DMS79 treated with DMSO at 0.1 percent for 48 hours (cell line): ENCODE measurements at regions not wholly inside any gene's neighbourhood (a gene's known extent, or its start where the extent isn't known, plus 50 kb on each side); places are given as distances from the start of the nearest gene placed in this dataset.
"Not testable (repeated sequence)": the region's sequence is repeated elsewhere in the genome, so short reads cannot be mapped to it uniquely, and the experiment has no call there.

Experiments
- DNase-seq: peaks from one replicate; lab custom pipeline; 2025; lab: John Stamatoyannopoulos, UW

DNA sequence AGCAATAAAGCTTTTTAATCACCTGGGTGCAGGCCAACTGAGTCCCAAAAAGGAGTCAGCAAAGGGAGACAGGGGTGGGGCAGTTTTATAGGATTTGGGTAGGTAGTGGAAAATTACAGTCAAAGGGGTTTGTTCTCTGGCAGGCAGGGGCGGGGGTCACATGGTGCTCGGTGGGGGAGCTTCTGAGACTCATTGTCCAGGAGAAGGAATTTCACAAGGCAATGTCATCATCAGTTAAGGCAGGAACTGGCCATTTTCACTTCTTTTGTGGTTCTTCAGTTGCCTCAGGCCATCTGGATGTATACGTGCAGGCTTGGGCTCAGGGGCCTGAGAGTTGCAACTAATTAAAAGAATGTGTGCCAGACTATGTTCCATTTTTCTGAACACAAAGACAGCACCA is 147.5 kb upstream of the SCN7A start:
- not testable (repeated sequence) for DNase-seq

DNA sequence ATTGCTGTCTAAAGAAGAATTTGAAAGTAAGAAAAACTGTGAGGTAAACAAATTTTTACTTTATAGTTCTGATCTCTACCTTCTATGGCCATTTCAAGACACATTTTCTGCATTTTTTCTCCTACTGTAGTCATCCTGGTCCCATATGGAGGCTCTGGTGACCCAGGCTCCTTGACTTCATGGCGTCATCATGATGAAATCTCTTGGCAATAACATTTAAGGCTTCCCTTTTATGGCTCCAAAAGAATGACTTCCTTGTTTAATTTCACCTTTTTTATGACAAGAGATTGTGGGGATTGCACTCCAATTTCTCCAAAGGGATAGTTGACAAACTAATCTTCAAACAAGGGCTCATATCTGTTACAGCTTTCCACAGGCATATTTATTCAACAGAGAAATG is 143.0 kb upstream of the SCN7A start:
- DNase-seq = no peak

DNA sequence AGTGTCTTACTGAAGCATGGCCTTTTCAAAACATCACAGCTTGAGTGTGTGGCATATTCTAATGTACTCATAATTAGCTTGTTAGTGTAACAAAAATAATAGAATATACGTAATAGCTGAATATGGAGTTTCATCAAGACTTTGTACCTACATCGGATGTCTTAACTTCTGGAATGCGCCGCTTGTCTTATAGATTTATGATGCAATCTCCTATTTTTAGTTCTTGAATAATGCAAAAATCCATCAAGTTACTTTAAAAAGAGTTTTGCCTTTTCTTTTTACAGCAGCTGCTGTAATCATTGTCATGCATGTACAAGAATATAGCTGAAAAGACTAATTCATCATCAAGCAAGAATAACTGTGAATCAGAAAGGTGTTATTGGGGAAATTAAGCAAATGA is 140.7 kb upstream of the SCN7A start:
- DNase-seq = no peak

- peak; percentile 26 for DNase-seq
Observed at GRCh38 chr2:166632616-166633015, 138.6 kb upstream of the SCN7A start.

DNA sequence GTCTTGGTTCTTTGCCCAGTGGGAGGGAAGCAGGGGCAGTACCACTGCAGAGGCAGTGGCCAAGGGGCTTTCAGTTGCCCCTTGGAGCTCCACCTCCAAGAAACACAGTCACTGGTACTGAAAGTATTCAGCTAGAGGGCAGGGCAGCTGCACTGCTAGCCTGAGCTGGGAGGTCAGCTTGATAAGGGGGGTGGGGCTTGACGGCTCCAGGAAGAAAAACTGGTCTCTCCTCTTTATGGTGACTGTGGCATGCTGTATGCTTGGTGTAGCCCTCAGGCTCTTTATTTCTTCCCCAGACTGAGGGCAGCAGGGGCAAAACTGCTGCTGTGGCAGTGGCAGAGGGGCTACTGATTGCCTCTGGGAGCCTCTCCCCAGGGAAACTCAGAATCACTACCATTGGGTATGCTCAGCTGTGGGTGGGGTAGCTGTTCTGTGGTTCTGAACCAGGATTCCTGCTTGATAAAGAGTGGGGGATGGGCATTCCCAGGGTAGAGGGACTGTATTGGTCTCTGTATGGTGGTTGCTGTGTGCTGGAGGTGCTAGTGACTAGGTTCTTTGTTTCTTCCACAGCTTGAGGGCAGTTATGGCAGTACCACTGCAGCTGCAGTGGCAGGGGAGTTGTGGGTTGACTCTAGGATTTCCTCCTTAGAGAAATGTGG is 134.6 kb upstream of the SCN7A start:
- no peak for DNase-seq

DNA sequence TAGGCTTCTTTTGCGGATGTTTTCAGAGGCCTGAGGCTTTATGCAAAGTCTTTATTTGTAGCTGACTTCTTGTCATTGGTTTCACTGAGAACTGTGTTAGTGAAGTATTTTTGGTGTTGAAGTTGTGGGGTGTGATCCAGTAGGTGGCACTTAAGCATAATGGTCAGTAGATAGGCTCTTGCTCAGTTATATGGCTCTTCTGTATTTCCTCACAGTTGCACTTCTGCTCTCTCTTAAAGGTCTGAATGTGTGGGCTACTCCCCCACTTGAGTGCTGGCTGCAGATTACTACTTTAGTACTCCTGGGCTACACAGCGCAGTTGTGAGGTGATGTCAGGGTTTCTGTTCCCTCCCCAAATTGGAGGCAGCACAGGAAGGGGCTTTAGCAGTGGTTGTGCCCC is 133.8 kb upstream of the SCN7A start:
- no peak for DNase-seq

DNA sequence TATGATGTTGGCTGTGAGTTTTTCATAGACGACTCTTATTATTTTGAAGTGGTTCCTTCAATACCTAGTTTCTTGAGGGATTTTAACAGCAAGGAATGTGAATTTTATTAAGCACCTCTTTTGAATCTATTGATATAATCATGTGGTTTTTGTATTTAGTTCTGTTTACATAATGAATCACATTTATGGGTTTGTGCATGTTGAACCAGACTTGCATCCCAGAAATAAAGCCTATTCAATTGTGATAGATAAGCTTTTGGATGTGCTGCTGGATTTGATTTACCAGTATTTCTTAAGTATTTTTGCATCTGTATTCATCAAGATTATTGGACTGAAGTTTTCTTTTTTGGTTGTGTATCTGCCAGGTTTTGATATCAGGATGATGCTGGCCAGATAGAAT is 131.6 kb upstream of the SCN7A start:
- no peak for DNase-seq

- peak; percentile 85 for DNase-seq
Observed at GRCh38 chr2:166614503-166614902, 120.5 kb upstream of the SCN7A start.

DNA sequence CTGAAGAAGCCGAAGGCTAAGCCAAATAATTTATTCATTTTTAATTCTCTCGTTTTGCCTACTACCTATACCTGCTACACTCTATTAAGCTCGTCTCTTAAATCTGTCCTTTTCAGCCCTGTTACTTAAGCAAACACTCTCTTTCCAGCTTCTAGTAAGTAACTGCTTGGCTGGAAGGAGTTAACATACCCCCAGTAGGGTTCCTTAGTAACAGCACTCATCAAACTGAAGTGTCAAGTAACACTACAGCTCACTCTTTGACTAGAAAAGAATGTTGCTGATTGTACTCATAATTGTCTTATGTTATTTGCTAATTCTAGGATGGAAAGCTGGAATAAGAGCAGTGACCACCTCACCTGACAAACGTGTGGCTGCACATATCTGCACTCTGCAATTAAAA is 120.0 kb upstream of the SCN7A start:
- DNase-seq = peak; percentile 73

GRCh38 chr2:166613226-166613625 is 119.2 kb upstream of the SCN7A start:
- no peak for DNase-seq

DNA sequence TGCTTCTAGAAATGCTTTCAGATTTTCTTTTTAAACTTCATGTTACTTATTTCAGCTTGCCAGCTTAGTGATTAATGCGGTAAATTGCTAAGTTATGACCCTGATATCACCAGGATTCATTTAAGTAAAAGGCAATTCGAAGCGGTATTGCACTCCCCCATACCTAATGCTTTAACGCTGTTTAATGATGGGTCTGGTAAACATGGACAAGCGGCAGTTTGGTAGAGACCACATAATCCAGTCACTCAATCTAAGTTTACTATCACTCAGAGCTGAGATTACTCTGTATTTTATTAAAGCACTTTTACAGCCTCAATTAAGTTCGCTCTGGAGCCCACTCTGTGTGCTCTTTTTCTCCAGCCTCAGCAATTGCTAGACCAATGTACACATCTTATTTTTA is 118.2 kb upstream of the SCN7A start:
- DNase-seq = no peak

- no peak for DNase-seq
Observed at GRCh38 chr2:166610913-166611305, 116.9 kb upstream of the SCN7A start.

DNA sequence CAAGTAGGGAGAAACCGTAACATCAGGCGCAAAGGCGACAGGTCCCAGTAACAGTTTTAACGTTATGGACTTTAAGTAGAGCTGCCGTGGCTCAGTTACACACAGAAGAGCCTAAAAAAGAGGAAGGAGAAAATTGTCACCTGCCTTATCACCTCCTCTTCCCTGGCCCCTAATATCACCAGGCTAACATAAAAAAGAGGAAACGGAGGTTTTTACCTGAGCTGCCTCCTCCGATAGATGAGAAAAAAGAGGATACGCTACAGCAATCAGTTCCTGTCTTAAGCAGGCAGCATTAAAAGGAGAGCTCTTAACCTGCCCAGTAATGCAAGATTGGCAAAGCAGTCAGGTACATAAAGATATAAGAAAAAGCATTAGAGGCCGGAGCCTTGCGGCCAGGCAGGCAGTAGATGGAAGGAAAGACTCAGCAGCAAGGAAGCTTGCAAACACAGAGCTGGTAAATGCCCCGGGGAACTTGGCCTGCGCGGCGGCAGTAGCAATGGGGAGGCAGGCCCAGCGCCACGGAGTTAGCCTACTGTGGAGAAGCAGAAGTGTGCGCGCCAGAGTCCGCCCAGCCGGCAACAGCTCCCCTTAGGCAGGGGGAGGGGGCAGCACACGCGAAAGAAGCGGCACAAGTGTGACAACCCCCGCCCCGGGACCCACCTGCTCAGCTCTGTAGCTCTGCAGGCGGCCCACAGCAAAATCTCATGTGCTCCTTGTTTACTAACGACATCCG is 116.3 kb upstream of the SCN7A start:
- no peak for DNase-seq

DNA sequence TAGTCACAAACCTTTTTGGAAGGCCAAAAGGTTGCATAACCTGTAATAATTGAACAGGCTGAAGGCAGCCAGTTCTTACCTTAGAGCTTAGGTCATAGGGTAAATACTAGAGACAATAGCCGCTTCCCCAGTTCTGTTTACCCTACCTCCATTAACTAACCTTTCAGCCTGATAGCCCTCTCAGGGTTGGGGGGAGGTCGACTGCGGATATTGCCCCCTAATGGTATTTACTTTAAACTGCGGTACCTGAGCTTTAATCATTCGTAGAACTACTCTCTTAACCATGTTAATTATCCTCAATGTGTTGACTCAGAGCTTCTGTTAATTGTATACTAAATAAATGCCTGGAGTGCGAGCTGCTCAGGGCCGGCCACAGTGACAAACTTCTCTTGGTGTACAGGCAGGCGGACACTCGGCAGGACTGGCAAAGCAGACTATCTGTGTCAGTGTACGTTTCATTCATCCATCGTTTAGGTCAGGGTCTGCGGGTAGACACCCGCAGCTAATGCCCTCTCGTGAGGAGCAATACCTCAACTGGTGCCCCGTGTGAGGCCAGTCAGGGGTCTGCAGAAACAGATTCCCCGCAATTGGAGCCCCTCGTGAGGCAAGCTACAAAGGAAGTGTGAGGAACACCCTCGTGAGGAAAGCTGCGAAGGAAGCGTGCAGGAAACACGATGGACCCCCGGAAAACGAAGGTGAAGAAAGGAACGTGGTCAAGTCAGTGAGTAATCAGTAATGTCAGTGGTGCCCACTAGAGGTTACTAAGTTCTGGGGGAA is 115.3 kb upstream of the SCN7A start:
- DNase-seq = no peak

- no peak for DNase-seq
Observed at GRCh38 chr2:166607880-166608279, 113.8 kb upstream of the SCN7A start.

- DNase-seq = no peak
Observed at GRCh38 chr2:166593403-166593802, 99.4 kb upstream of the SCN7A start.

- DNase-seq = no peak
Observed at GRCh38 chr2:166592750-166593149, 98.7 kb upstream of the SCN7A start.

GRCh38 chr2:166591226-166591625 is 97.2 kb upstream of the SCN7A start:
- no peak for DNase-seq

GRCh38 chr2:166573391-166573790 is 79.3 kb upstream of the SCN7A start:
- no peak for DNase-seq

- no peak for DNase-seq
Observed at GRCh38 chr2:166572937-166573336, 78.9 kb upstream of the SCN7A start.

DNA sequence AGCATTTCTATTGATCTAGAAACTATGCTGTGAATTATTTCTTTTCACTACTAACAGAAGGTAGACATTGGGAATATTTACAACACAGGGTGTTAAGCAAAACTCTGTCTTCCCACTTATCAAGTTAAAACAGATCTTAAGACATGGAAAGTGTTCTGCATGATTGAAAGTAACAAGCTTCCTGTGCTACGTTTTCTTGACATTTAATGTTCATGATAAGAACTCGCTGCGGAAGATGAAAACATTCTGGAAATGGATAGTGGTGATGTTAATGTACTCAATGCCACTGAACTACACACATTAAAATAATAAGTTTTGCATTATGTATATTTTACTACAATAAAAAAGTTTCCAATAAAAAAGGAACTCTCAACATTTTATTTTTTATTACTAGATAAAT is 74.4 kb upstream of the SCN7A start:
- peak; percentile 10 for DNase-seq

- DNase-seq = no peak
Observed at GRCh38 chr2:166565501-166565900, 71.5 kb upstream of the SCN7A start.

DNA sequence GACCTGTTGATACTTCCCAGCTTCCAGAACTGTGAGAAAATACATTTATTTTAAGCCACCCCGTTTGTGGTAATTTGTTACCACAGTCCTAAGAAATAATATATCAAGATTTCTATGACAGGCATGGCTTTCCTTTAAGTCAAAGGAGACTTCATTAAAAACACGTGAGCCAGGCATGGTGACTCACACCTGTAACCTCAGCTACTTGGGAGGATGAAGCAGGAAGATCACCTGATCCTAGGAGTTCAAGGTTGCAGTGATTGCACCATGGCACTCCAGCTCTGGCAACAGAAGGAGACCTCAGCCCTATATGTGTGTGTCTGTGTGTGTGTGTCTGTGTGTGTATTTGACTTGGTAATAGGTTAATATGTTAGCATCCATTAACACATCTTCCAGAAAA is 69.8 kb upstream of the SCN7A start:
- DNase-seq = no peak
